ENCODE measurements at regions not wholly inside any gene's neighbourhood (a gene's known extent, or its start where the extent isn't known, plus 50 kb on each side); places are given as distances from the start of the nearest gene placed in this dataset.

DNA sequence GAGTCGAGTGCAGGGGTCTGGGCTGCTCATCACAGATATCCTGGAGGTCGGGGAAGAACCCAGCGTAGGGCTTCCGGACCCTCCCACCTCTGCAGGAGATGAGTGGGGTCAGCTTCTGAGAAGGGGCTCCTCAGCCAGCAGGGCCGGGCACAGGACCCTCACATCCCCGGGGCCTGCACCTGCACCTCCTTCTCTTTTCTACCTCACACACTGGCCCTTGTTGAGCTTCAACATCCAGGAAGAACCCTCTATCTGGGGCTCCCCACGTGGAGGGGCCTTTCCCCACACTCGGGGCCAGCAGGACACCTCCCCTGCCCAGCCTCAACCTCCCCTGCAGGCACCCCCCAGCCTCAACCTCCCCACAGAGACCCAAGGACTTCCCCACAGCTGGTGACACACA, 299.4 kb downstream of the CTTN start:
- TF ChIP-seq POLR2AphosphoS5 (IDR thresholded peaks at IDR 0.05) (no peak), MXI1 (conservative IDR thresholded peaks at IDR 0.05; ENCODE audit: poor library complexity, severe bottlenecking) (no peak), EP300 (conservative IDR thresholded peaks at IDR 0.05; ENCODE audit: poor library complexity, severe bottlenecking) (no peak)
- TF ChIP-seq, protein P1, sequence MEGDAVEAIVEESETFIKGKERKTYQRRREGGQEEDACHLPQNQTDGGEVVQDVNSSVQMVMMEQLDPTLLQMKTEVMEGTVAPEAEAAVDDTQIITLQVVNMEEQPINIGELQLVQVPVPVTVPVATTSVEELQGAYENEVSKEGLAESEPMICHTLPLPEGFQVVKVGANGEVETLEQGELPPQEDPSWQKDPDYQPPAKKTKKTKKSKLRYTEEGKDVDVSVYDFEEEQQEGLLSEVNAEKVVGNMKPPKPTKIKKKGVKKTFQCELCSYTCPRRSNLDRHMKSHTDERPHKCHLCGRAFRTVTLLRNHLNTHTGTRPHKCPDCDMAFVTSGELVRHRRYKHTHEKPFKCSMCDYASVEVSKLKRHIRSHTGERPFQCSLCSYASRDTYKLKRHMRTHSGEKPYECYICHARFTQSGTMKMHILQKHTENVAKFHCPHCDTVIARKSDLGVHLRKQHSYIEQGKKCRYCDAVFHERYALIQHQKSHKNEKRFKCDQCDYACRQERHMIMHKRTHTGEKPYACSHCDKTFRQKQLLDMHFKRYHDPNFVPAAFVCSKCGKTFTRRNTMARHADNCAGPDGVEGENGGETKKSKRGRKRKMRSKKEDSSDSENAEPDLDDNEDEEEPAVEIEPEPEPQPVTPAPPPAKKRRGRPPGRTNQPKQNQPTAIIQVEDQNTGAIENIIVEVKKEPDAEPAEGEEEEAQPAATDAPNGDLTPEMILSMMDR (IDR thresholded peaks at IDR 0.05; ENCODE audit: poor library complexity, severe bottlenecking) = no peak
